NCI-H2171 (cell line): ENCODE measurements at regions not wholly inside any gene's neighbourhood (a gene's known extent, or its start where the extent isn't known, plus 50 kb on each side); places are given as distances from the start of the nearest gene placed in this dataset.
A peak's percentile ranks its signal among the peaks of the same experiment; 100 is the strongest.
"Not testable (repeated sequence)": the region's sequence is repeated elsewhere in the genome, so short reads cannot be mapped to it uniquely, and the experiment has no call there.

Experiments used
- DNase-seq: peaks from one replicate; lab custom pipeline; 2025; lab: John Stamatoyannopoulos, UW

DNA sequence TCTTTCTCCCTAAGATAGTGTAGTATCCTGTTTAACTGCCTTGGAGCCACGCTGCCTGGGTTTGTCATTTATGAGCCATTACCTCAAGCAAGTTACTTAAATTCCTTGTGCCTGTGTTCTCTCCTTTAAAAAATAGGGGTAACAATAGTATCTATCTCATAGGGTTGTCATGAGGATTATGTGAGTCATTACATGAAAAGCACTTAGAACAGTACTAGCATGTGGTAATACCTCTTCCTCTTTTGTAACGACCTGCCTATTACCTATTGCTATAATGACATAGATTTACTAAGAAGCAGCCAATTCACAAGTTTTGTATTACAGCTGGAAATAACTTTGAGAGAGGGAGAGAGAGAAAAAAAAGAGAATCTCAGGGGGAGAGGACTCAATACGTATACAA is 834.7 kb downstream of the RAPGEF2 start:
- no peak for DNase-seq

- not testable (repeated sequence) for DNase-seq
These were observed 836.8 kb downstream of the RAPGEF2 start for GRCh38 chr4:159939681-159940080.

- no peak for DNase-seq
These were observed 838.2 kb downstream of the RAPGEF2 start for GRCh38 chr4:159941076-159941475.

DNA sequence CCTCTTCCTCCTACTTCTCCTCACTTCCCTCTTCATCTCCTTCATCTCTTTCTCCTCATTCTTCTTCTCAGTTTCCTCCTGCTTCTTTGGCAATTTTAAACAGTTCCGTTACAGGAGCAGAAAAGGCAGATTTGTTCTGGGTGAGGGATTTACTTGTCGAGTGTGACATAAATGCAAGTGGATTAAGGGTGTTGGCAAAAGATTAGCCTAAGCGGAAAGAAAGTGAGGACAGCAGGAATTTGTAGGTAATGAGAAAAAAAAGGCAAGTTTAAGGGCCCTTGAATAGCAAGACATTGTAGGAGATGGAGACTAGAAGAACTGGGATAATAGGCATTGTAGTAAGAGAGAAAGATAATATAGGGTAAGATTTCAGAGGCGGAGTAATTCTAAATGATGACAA is 841.6 kb downstream of the RAPGEF2 start:
- DNase-seq: no peak

- DNase-seq: peak; percentile 3
These were observed 844.2 kb downstream of the RAPGEF2 start for GRCh38 chr4:159946983-159947615.

DNA sequence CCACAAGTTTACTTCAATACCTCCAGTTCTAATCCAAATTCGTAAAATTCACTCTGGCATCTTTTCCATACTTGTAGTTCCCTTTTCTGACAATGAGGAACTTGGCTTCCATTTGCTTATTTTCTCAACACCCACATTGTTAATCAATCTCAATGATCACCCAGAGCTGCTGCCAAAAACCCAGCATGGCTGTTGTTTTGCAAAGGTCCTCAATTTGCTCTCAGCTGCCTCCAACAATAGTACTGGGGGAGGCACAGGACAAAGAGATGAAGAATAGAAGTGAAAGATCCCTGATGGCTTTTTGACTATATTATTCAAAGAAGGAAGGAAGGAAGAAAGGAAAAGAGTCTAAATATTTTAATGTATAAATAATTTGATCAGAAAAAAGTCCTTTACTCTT is 847.8 kb downstream of the RAPGEF2 start:
- DNase-seq: no peak

- no peak for DNase-seq
These were observed 863.9 kb downstream of the RAPGEF2 start for GRCh38 chr4:159966746-159967145.

DNA sequence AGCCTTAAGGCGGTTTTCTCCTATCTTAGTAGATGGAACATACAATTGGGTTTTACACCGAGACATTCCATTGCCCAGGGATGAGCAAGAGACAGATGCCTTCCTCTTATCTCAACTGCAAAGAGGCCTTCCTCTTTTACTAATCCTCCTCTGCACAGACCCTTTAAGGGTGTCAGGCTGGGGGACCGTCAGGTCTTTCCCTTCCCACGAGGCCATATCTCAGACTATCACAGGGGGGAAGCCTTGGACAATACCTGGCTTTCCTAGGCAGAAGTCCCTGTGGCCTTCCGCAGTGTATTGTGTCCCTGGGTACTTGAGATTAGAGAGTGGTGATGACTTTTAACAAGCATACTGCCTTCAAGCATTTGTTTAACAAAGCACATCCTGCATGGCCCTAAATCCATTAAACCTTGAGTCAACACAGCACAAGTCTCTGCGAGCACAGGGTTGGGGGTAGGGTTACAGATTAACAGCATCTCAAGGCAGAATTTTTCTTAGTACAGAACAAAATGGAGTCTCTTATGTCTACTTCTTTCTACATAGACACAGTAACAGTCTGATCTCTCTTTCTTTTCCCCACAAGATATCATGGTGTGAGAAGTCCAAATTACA is 874.1 kb downstream of the RAPGEF2 start:
- DNase-seq: not testable (repeated sequence)

GRCh38 chr4:159977907-159978617 is 875.2 kb downstream of the RAPGEF2 start:
- no peak for DNase-seq

GRCh38 chr4:159979351-159979750 is 876.5 kb downstream of the RAPGEF2 start:
- DNase-seq: no peak

DNA sequence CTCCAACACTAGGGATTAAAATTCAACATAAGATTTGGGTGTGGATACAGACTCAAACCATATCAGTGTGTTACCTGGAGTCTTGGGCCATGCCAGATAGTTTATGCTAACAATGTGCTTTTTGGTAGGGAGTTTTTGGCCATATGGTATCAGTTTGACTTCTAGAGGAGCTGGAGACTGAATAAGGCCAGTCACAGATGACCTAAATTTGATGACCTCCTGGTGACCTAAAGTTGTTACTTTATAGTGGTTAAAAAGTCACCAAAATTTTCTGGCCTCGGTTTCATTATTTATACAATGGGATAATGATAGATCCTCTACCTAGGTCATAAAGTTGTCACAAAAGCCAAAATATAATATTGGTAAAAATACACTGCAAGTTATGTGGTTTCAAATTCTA is 877.1 kb downstream of the RAPGEF2 start:
- DNase-seq: no peak

GRCh38 chr4:159980826-159981468 is 878.1 kb downstream of the RAPGEF2 start:
- no peak for DNase-seq

GRCh38 chr4:159981469-159981856 is 878.6 kb downstream of the RAPGEF2 start:
- DNase-seq: no peak

- no peak for DNase-seq
These were observed 880.2 kb downstream of the RAPGEF2 start for GRCh38 chr4:159983082-159983481.

GRCh38 chr4:160009656-160010493 is 907.0 kb downstream of the RAPGEF2 start:
- DNase-seq: no peak

DNA sequence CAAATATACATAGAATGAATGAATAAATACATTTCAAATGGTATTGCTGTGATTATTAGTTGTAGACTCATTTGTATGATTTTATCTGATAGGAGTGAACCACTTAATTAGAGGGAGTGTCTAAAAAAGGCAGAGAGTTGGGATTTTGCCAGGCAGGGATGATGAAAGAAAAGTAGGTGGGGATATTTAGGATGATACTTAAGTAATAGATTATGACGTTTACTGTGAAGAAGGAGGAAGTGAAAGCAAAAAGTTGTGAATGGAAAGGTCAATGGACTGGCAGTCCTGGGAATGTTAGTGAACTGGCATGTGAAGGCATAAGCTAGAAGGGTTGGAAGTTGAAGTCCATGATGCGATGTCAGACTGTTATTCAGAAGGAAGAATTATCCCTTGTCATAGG is 917.1 kb downstream of the RAPGEF2 start:
- no peak for DNase-seq

- no peak for DNase-seq
These were observed 917.9 kb downstream of the RAPGEF2 start for GRCh38 chr4:160020804-160021203.

DNA sequence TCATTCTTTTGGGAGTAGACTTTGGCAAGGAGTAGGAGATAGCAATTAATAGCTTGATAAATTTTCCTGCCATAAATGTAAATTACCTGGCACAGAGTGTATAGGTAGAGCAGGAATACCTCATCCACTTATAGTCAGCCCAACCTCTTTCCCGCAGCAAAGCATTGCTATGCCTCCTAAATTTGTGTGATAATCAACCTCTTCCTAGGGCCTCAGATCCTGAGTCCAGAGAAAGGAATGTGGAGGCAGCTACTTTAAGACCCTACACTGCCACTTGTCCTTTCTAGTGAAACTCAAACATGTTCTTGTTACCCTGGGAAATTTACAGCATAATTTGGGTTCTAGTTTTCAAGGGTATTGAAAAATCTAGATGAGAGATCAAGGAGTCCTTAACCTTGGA is 919.0 kb downstream of the RAPGEF2 start:
- DNase-seq: no peak

DNA sequence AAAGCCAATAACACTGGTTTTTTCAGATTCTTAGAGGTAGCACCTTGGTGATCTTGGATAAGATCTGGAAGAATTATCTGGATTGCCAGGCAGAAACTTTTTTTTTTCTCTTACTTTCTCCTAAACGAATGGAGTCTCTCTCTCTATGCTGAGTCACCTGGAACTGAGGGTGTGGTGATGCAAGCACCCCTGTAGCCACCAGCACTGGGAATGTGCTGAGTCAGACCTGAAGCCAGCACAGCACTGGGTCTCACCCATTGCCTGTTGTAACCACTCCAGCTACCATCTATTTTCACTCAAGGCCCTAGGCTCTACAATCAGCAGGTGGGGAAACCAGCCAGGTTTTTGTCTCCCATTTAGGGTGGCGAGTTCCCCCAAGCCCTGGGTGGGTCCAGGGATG is 923.8 kb downstream of the RAPGEF2 start:
- no peak for DNase-seq

DNA sequence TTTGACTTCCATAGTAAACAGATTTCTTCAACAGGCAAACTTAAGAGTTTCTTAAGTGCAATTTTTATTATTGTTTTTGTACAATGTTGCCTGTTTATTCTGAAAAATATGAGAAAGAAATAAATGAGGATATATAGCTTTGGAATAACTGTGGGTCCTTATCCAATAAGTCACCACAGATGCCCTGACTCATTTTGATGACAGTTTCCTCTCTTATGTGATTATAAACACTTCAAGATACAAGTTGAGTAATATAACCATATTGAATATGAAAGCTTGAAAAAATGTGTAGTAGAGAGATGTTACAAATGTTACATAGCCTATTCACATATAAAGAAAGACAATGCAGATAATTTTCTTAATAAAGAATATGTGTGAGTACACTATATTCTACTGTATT is 931.6 kb downstream of the RAPGEF2 start:
- DNase-seq: no peak

GRCh38 chr4:160038615-160039014 is 935.7 kb downstream of the RAPGEF2 start:
- no peak for DNase-seq

DNA sequence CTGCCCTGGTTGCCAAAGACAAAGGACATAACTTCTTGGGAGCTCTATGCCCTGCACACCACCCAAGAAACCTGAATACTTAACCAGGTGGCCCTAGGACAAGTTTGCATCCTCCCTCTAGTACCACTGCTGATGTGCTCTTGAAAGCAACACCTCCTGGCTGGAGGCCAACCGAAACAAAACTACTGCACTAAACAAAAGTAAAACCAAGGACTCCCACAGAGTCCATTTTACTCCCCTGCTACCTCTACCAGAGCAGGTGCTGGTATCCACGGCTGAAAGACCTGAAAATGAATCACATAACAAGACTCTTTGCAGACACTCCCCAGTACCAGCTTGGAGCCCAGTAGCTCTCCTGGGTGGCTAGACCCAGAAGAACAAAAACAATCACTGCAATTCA is 941.8 kb downstream of the RAPGEF2 start:
- no peak for DNase-seq
